Stimulated activated CD8-positive, alpha-beta memory T cell treated with anti-CD3 and anti-CD28 coated beads, Interleukin-15, amount 100 ng/mL, for 4 hours (primary cell): ENCODE measurements at regions not wholly inside any gene's neighbourhood (a gene's known extent, or its start where the extent isn't known, plus 50 kb on each side); places are given as distances from the start of the nearest gene placed in this dataset.

ENCODE experiments used
- DNase-seq, 2 donors: peaks; one replicate each; pipeline ENCODE4 v3.0.0-alpha.2; 2020; ENCODE audit warnings: low read depth in 2 of 2

DNA sequence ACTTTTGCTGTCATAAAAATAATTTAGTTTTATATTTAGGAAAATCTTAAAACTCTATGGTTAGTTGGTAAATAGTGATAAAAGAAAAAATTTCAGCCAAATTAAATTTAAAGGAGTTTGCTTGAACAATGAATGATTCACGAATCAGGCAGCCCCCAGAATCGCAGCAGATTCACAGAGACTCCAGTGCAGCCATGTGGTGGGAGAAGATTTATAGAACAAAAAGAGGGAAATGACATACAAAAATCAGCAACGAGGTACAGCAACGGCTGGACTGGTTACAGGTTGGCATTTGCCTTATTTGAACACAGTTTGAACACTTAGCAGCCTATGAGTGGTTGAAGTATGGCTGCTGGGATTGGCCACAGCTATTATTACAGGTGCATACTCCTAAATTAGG is 96.4 kb upstream of the MYCBP2 start:
- no peak for DNase-seq

DNA sequence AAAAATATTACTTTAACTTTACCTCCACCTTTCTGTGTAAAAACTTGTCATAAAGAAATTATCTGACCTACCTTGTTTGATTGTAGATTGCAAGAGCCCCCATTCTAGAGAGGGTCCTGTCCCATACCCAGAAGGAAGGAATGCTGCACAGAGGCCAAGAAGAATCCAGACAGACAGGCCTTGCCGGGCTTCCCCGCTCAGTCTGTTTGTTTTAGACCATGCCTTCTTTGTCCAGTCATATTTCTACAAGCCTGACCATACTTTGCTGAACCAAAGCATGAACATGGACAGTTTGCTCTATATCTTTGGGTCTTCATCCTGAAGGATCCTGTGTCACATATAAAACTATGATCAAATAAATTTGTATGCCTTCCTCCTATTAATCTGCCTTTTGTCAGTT is 95.8 kb upstream of the MYCBP2 start:
- no peak for DNase-seq

DNA sequence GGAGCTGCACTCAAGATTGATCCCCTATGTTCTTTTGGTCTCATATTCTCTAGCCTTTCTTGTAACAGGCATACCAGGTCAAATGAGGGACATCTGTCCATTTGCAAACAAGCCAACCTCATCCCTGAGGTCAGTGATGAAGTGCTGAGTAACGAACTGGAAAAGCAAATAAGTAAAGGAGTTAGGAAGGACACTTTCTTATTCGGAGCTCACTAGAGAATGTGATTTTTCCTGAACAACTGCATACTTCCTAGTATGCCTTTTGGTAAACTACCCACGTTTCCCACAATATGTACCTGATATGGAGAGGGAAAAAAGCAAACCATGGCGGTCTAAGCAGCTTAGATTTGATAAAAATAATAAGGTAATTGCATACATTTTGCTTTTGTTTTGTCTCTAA is 91.0 kb upstream of the MYCBP2 start:
- no peak for DNase-seq

DNA sequence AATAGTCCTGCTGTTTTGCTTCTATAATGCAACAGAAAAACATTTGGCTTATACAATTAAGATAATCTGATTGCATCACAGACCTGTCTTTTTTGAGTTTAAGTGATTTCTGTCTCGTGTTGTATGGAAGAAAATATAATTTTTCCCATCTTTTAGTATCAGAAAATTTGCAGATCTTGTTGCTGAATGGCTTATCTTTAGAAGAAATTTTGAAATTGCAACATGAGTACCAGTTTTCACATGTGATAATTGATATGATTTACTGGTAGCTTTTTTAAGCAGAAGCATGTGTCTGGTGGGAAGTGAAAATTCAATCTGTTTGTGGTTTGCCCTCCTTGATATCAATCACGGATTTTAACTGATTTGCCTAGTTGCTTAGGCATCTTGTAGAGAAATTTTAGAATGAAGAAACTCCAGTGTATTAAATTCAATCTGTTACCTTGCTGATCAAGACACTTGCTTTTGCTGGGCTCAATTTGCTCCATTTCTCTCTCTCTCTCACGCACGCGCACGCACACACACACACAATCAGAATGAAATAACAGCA is 89.8 kb upstream of the MYCBP2 start:
- DNase-seq, result no peak

DNA sequence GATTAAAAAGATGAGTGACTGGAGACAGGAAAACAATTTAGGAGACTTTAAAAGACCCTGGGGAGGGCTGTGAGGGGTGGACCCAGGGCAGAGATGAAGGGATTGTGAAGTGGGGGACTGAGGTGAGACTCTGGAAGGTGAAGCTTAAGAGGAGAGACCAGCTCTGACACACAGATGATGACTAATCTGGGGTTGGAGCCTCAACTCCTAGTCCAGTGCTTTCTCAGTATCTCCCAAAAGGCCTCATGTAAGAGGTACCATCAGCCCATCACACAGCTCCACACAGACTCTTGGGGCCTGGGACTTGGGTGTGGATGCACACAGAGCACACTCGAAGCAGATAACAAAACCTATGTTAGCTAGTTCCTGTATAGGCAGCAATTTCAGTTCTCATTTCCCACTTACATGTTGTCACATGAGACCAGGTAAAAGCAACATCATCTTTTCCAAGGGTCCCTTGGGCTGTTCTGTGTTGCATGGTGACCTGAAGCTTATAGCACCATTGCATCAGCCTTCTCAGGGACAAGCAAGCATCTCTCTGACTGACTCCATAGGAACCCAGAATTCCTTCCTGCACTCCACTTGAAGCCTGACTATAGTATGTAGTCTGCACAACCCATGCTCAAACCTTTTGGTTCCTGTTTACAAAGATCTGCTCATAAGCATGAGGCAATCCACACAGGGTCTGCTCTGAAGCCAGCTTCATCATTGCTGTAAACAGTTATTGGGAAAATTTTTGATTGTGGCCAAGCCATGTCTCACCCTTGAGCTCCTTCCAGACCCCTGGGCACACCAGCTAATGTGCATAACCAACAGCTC is 88.6 kb upstream of the MYCBP2 start:
- no peak for DNase-seq

DNA sequence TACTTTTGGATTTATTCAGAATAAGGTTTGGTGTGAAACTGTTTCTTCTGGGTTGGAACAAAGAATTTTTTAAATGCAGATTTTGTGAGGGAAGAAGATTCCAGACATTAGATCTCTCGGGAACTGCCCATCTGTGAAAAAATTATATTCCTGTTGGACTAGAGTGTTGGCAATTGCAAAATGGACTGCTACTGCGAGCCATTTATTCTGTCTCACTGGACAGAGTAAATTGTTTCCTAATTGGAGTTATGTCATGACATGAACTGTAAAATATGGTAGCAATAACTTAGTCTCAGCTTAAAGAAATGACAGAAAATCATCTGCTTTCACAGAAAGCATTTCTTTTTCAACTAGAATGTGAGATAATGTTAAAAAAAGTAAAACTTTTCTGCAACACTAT is 86.0 kb upstream of the MYCBP2 start:
- DNase-seq, result no peak

DNA sequence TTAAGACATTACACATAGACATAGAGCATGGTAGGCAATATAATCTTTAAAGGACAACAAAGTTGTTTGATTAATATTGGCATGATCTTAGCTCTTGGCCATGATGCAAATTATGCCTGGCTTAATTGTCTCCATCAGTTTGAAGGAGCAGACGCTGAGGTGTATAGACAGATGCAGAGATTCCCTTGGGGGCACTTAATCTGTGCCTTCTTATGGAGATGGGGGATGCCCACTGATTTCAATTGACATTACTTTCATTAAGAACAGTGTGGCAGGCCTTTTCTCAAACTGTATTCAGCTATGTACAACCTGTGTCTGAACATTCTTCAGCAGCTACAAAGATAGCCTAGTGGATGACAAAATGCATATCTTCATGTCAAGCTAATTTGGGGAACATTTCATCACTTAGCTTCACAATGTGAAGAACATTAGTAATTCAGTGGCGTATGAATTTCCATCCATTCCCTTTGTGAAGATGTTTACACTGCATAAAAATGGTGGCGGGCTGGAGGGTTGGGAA is 85.3 kb upstream of the MYCBP2 start:
- DNase-seq, result no peak

DNA sequence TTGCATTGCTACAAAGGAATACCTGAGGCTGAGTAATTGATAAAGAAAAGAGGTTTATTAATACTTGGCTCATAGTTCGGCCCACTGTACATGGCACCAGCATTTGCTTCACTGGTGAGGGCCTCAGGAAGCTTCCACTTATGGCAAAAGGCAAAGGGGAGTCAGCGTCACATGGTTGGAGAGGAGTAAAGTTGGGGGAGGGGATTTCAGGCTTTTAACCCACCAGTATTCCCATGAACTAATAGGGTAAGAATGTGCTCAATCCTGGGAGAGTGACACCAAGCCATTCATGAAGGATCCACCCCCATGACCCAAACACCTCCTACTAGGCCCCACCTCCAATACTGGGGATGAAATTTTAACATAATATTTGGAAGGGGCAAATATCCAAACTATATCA is 82.5 kb upstream of the MYCBP2 start:
- DNase-seq, result no peak

DNA sequence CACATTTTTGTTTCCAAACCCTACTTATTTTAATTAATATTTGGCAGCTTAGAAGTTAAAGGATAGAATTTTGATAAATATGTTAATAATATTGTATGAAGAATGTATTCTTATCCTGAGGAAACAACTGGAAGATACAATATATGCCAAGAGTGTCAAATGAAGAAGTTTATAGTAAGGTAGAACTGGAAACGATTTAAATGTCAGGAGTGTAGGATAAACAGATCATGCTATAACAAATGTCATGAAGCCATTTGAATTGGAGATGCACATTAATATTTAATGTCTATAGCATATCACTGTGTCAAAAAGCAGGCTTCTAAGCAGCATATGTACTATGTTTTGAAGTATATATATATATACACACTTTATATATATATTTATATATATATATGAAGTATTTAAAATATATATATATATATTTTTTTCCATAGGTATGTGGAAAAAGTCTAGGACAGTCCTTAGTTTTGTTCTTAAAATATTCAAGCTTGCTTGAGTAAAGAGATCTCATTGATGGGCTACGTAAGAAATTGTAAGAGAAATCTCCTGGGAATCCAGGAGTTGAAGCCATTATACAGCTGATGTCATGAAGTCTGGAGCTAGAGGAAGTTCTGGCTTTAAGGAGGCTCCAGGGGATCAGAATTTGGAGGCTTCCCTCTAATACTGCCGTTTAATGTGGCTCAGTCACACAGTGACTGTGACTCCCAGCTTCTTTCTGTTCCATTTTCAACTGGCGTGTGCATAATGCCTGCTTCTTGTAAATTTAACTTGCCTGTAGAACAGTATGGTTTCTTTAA is 79.9 kb upstream of the MYCBP2 start:
- no peak for DNase-seq

DNA sequence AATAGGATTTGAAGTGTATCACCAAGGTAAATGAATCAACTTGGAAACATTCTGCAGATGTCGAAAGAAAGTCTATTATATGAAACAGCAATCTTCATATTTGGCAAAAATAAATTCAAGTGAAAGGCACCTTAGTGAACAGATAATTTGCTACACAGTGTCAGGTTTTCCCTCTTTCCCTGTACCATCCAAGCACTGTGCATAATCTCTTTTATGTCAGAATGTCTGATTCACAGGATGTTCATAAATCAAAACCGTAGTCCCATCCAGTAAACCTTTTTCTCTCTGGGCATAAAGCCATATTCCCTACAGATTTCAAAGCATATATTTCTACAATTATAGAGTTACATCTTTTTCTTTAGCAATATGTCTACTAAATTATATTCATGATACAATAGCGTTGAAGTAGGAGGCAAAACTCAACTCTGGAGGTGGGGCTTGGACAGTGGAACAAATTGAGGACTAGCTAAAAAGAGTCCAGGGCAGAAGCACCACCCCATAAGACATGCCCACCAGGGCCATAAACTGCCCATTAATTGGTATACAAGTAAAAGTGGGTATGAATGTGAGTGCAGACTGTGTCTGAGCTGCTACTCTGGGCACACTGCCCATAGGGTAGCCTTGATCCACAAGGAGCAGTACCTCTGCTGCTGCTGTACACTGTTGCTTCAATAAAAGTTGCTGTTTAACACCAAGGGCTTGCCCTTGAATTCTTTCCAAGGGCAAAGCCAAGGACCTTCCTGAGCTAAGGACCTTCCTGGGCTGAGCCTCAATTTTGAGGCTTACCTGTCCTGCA is 72.1 kb upstream of the MYCBP2 start:
- no peak for DNase-seq

DNA sequence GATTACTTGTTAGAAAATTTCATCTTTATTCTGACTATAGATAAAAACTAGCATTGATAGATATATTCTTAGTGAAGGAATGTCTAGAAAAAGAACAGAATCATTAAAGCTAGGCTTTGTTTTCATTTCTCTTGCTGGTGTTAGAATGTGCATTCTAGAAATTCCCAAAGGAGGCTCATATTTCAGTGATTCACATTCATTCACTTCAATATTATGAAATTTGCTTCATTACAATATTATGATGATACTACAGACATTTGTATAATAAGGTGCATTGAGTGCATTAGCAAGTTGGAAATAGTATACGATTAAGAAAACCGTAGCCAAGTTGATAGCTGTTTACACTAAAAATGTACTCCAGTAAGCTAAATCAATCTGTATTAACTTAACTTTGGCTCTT is 70.7 kb upstream of the MYCBP2 start:
- DNase-seq, result no peak

DNA sequence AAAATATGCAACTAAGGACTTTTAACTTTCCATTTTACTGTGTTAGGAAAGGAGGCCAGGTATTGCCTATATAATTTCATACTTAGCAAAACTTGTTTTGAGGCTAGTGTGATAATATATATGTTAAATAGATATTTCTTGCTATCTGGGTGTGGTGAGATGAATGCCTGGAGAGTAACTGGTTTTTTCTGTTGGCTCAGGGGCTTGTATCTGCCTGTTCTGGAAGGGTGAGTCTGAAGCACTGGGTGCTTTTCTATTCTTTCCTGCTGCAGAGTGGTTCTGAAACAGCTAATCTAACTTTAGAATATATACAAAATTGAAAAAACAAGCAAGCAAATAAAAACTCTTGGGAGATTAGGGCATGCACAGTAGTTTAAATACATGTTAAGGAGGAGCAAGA is 64.6 kb upstream of the MYCBP2 start:
- no peak for DNase-seq

DNA sequence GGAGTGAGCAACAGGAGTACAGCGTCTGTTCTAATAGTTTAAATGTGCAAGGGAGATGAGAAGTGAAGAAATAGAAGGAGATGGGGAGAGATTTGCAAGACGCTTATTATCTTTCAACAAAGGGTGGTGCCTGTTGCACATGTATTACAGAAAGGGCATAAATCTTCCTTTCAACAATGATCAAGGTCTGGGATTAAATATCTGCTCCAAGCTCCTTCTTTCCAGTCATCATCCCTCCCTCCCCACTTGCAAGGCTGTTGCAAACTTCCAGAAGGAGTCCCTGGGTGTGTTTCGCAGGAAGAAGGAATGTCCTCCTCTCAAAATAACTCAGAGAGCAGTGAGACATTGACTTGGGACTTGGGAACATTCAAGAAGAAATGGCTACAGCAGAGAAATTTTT is 63.5 kb upstream of the MYCBP2 start:
- no peak for DNase-seq

DNA sequence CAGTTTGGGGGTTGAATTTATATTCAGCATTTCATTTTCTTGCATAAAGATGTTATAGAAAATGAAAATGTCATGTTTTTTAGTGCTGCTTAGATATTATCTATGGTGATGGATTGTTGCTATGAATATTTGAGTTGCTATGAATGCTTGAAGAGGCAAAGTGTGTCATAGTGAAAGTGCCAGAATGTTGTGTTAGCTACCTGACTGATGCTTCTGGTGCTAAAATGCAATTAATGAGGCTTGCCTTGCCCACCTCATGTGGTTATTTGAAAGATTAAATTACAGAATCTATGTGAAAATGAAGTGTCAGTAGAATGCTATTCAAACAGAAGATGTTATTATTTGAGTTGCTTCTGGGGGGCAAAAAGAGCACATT is 62.7 kb upstream of the MYCBP2 start:
- no peak for DNase-seq

DNA sequence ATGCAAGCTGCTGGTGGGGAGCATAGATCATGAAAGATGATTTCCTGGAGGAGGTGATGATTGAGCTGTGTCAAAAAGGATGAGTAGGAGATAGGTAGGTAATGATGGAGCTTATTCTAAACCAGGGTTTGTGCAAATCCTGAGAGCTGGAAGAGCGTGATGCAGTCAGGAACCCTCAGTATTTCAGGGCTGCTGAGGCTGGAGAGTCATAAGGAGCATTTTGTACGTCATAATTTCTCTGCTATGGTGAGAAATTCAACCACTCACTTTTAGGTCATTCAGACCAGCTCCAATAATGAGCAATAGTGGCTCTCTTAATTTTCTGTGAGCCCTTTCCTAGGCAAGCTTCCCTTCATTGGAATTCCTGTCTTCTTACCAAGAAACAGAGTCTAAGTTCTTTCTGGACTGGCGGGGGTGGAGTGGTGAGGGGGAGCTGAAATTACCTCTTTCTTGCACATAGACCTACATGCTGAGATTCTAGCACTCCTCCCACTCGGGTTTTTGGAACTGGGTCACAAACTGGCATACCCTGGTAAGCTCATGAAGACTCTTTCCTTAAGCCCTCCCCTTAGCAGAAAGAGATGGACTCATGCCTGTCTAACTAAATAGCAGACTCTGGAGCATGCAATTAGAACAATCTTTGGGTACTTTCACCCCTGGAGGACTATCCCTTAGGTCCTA is 62.2 kb upstream of the MYCBP2 start:
- DNase-seq, result no peak

DNA sequence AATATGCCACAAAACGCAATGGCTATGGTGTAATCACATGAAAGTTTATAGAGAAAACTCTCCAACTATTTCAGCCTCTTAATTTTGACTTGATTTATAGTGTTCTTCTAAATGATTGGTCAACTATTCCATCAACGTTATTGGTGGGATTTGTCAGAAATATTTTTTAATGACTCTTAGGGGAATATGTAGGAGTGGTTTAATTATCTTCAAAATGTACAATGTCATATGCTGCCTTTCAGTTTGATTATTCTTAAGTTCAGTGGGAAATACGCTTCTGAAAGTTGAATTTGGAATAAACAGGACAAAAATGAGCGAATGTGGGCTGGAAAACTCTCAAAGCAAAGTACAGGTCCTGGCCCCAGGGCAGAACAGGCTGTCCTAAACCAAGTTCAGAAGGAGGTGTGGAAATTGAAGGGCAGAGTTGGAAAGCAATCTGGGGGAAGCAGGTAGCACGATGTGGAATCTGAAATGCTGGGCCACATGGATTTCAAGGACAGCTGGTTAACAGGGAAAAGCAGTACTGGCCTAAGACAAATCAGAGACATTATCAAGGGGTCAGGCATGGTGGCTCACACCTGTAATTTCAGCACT is 60.8 kb upstream of the MYCBP2 start:
- DNase-seq, result no peak

DNA sequence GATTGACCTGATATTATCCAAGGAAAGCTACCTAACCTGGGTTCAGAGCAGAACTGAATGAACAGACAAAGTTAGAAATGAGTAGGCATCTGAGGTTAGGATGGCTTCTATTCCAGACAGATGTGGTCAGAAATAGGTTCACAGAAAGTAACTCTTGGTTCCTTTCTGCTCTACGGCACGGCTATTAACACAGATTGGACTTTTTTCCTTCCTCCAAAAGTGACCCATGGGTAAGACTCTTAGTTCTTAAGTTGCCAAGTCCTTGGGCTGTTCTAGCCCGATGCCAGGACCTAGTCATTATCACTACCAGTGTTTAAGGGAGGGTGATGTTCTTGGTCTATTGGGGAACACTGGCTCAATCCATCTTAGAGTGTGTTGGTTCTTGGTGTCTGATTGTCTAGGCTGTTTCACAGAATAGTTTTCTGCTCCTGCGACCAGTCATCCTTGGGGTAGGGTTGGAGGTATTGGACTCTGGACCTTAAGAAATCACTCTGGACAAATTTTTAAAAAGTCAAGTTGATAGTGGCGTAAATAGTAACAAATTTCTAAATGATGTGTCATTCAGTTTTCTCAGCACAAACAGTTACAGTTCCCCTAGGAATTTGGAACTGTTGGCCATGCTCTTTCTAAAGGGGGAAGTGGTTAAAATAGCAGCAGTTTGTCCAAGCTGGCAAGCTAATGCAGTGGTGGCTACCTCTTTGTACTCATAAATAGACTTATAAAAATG is 60.1 kb upstream of the MYCBP2 start:
- DNase-seq, result no peak

DNA sequence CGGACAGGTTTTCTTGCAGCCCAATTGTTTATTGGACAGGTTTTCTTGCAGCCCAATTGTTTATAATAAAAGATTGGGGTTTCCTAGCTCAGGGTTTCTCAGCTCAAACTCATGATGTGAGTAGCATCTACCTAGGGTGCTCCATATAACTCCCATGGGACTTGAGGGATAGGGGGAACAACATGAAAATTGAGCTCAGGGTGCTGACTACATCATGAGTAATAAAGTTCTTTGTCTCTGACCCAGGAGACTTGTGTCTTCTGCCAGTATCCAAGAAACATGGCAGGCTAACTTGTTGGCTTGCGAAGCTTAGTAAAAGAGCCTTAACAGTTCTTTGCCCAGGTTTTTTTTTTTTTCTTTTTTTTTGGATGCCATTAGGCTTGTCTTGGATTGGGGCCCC is 59.2 kb upstream of the MYCBP2 start:
- DNase-seq, result no peak

DNA sequence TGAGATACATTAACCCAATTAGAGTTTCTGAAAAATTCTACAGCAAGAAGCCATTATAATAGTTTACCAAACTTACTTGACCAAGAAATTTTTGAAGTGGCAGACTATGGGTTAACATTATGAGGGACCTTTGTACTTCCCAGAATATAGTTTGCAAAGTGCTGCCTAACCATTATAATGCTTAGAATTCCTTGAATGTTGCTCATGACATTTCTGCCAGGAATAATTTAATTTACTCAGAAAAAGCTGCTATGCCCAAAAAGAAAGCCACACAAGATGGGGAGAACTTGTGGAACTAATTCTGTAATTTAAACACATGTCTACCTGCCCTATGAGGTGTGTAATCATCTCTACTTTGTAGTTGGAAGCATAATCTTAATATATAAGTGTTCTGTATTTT is 58.1 kb upstream of the MYCBP2 start:
- no peak for DNase-seq

DNA sequence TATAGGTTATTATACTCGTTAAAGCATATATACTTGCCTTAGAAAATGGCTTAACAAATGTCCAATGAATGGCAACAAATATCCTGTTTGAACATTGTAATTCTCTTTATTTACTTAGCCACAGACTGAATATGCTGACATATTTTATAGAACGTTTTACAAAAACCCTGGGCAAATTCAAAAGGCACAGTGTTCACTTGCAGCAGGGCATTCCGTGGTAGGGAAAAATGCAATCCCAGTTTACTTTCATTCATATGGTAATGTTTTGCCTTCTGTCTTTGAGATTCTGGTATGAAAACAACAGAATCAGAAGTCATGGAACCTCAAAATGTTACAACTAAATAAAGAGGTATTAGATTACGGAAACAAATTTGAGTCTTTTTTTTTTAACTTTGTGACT is 56.2 kb upstream of the MYCBP2 start:
- no peak for DNase-seq
